HTR-8/SVneo (cell line): ENCODE measurements at regions not wholly inside any gene's neighbourhood (a gene's known extent, or its start where the extent isn't known, plus 50 kb on each side); places are given as distances from the start of the nearest gene placed in this dataset.

ENCODE experiments used
- DNase-seq: peaks from one replicate; pipeline ENCODE4 v3.0.0; 2011; ENCODE audit warnings: low spot score, mixed read lengths; ENCODE audit not compliant: insufficient read length
- FAIRE-seq: peaks from 2 replicates; lab custom pipeline; 2011; peaks lifted over from hg19 to GRCh38; lab: Jason Lieb, UNC

GRCh38 chr10:78535716-78536218 is 502.1 kb downstream of the RPS24 start:
- DNase-seq: no peak
- FAIRE-seq: no peak

GRCh38 chr10:78537018-78537417 is 503.4 kb downstream of the RPS24 start:
- no peak for FAIRE-seq
- DNase-seq: no peak

DNA sequence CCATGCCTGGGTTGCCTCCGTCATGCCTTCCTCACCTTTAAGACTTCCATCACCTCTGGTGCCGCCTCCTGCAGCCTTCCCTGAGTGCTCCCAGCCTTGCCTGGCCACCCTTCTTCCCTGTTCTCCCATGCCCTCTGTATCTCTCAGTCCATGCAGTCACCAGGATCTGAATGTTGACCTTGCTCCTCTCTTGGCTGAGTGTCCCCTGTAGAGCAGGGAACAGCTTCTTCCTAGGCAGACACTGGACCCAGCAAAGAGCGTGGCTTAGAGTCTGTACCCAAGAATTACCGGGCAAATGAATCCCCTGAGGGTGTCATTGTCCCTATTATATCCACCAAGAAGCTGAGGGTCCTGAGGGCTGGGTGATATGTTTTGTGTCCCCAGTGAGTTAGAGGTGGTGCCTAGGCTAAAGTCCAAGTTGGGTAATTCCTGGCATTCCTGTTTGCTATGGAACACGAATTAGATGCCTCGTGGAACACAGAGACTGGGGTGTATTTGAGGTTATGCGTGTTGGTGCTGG is 505.6 kb downstream of the RPS24 start:
- DNase-seq (no peak), FAIRE-seq (no peak)

DNA sequence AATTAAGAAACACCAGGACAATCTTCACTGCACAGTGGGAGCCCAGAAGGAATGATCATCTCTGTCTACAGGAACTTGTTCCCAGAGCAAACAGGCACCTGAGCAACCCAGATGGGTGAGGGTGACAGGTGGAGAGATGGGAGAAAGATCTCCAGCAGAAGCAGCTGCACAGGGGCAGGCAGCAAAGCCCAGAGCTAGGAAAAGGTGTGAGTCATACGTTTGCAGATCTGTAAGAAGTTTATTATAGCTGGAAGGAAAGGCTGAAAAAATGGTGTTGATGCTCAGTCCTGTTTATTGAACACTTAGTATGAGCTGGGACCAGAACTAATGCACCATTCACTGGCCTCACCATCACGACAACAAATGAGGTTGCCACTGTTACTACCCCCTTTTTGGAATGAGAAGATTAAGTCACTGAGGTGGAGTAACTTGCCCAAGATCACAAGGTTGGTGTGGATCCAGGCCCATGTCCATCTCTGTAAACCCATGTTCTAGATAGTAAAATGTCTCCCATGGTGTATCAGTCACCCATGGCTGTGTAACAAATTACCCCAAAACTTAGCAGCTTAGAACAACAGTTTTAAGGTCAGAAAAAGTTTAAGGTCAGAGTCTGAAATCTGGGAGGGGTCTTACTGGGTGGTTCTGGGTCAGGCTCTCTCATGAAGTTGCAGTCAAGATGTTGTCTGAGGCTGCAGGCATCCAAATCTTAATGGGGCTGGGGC is 506.9 kb downstream of the RPS24 start:
- FAIRE-seq (no peak), DNase-seq (no peak)

DNA sequence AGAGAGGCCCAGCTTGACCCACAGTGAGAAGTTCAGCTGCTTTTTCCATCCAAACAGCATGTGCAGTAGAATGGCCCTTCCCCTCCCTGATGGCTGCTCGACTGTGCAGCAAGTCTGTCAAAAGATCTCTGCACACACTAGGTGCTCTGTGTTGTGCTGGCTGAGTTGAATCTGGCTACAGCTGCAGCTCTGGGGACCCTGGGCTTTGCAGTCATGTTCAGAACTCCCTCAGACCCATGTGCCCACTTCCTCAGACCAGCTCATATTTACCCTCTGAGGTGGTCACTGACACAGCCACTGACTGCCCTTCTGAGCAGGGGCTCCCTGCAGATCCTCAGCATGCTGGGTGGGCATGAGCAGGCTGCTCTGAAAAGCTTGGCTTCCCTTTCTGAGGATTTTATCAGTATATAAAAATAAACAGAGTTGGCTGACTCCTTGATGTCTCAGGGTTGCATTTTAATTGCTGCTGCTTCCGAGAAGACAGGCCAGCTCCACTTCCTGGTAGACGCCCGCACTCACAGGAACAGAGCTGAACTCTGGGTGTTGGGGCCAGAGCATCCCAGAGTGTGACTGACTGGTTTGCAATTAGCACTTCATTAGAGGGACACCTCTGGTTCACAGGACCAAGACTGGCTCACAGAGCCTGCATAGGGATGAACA is 507.9 kb downstream of the RPS24 start:
- DNase-seq: no peak
- no peak for FAIRE-seq

DNA sequence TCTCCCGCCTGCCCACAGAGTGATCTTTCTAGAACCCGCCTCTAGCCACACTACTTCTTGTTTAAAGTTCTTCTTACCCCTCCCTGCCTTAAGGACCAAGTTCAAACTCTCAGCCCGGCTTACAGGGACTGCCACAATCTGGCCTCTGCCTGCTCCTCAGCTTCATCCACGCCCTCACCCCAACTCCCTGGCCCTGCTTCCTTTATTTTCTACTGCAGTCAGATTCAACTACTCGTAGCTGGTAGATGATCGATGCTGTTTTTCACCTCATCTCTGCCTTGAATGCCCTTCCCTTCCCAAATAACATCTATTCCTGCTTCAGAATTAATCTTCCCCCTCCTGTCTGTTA is 508.5 kb downstream of the RPS24 start:
- DNase-seq (no peak), FAIRE-seq (no peak)

GRCh38 chr10:78542521-78542920 is 508.9 kb downstream of the RPS24 start:
- no peak for DNase-seq
- FAIRE-seq: no peak

DNA sequence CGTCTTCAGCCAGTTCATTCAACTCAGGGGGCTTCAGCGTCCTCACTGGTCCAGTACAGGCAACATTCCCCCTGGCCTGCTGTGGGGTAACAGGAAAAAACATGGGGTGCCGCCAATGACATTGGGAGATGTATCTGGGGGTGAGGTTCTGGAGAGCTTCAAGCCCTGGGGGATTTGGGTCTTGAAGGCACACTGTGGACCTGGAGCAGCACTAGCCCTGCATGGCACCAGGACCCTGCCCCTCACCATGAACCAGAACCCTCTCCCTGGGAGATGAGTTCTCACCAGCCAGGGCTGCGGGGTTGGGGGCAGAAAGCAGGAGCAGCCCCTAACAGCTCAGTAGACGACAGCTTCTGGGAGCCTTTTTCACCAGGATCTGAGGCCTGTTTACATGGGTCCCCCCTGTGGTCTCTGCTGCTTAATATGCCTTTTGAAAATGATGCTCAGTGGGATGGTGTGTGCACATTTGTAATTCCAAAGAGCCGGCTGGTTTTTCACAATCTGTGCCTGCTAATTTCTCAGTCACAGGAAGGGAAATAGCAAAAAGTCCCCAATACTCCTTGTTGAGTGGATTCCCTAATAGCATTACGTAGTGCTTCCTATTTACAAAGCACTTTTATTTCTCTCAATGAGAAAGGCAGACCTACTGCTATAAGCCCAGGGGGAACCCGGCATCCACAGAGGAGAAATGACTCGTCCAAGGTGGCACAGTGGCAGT is 509.5 kb downstream of the RPS24 start:
- FAIRE-seq: no peak

GRCh38 chr10:78543749-78544362 is 510.2 kb downstream of the RPS24 start:
- DNase-seq (no peak), FAIRE-seq (no peak)

More for the DNA sequence above, 509.5 kb downstream of the RPS24 start:
- no peak for DNase-seq

DNA sequence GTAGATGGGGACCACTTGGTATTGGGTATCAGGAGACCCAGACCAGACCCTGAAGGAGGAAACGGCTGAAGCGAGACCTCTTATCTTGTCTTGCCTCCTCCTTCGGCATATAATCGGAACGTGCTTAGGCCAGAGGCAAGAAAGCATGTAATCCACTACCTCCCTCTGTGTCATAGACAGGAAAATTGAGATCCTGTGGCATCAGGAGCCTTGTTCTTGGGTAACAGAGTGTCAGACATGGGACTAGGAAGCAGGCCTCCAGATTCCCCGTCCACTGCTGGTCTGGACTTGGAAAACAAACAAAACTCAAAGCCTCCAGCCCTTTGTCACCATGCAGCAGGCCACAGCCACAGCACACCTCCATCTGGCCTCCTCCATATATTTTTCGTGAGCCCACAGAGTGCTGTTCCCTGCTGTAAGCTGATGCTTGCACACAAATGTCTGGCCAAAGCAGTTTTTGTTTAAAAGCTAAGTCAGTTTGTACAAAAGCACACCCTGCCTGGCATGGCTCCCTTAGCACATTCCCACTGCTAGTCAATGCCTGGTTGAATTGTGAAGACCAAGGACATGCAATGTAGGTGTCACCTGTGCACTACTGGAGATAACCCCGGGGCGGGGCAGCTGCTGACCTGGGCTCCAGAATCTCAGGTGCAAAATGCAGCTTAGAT is 510.9 kb downstream of the RPS24 start:
- DNase-seq (no peak), FAIRE-seq (no peak)

GRCh38 chr10:78545756-78546155 is 512.1 kb downstream of the RPS24 start:
- FAIRE-seq: no peak

DNA sequence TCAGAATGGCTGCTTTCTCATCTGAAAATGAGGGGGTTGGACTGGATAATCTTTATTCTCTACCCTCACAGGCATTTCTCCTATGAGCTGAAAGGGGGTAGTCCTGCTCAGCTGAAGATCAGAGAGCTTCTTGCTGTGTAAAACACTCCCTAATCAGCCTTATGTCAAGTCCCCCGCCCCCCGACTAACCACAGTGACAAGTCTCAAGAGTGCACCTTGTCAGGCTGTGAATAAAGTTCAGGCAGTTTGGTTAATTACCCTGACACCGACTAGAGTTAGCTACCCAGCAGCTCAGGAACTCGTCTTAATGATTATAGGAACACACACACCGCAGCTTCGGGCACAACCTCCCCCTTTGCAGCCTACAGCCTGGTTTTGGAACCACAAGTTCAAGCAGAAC is 513.7 kb downstream of the RPS24 start:
- FAIRE-seq (no peak), DNase-seq (no peak)

More at GRCh38 chr10:78545756-78546155, 512.1 kb downstream of the RPS24 start:
- no peak for DNase-seq

DNA sequence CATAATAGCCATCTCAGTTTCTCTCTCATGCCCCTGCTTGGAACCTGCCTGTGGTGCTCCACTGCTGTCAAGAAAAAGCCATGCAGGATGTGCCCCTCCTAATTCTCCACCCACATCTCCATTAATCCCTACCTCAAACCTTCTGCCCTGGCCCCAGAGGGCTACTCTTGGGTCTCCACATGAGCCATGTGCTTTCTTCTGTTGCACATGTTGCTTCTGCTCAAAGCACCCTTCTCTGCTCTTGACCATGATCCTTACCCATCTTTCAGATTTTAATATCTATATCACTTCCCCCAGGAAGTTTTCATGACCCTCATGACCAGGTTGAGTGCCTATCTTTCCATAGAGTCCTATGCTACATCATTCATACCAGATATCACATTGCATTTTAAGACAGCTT is 514.2 kb downstream of the RPS24 start:
- FAIRE-seq: no peak
- no peak for DNase-seq

DNA sequence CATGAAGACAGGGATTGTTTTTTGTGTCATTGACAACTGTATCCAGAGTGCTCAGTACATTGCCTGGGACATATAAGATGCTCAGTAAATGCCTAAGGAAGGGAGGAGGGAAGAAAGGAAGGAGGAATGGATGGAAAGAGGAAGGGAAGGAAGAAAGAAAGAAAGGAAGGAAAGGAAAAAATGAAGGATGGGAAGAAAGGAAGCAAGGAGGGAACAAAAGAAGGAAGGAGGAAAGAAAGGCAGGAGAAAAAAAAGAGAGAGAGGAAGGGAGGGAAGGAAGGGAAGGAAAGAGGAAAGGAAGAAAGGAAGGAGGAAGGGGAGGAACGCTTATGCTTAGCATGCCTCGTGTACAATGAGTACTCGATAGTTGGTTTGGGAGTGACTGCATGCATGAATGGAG is 514.7 kb downstream of the RPS24 start:
- DNase-seq: no peak
- no peak for FAIRE-seq

DNA sequence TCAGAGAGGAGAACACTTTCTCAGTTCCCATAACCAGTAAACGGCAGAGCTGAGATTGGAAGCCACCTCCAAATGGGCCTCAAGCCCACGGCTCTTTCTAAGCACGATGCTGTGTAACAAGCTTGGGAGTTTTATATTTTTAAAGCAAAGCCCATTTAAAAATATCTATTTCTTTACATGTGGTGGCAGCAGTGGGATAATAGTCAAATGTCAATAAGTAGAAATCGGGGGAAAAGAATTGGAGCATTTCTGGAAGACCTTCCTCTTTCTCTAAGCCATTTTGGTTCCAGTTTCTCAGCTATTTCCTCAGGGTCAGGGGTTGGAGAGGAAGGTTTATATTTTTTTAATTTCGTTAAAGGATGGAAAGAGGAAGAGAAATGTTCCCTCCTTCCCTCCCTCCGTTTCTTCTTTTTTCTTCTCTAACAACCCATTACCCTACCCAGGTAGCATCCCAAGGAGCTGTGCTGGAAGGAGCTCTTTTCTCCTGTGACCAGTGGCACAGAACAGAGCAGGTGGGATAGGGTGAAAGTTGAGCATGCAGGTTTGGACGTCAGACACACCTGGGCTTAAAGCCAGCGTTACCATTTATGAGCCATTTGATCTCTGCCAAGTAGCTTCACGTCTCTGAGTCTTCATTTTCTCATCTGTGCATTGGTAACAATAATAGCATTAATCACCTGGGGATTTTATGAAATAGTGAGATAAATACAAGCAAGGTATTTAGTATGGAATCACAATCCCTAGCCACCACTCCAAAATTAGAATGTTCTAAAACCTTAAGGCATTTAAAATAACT is 515.7 kb downstream of the RPS24 start:
- FAIRE-seq: no peak
- no peak for DNase-seq

DNA sequence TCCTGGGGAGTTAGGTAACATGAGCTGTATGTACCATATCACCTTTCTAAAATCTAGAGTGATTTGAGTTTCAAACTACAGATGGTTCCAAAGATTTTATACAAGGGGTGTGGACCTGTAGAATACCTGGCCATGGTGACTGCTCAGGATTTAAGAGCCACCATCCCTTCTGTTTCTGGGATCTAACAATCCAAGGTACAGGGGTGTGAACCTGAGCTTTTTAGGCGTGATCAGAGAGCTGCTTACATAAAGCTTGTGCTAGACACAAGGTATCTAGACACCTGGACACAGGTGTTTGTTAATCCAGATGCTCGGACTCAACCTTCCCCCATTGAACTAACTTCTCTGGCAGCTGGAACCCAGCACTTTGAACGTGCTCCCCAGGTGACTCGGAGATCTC is 516.4 kb downstream of the RPS24 start:
- FAIRE-seq: no peak
- DNase-seq: no peak

DNA sequence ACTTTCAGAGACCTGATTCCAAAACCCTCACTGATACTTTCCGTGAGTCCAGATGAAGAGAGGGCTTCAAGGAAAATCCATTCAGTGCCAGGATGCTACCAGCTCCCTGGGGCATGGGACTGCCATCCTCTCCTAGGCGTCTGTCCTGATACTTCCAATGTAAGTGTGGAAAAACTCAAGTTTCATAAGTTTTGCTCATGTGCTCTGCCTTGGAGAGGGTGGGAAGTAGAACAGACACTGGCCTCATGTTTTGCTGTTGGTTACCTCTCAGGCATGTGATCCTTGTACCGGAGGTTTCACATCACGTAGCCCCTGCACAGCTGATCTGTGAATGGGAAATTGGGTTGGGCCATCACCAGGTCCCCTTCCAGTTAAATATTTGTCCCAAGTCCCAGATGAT is 517.1 kb downstream of the RPS24 start:
- DNase-seq: no peak
- FAIRE-seq: no peak

GRCh38 chr10:78551184-78552005 is 517.4 kb upstream of the ZMIZ1 start:
- no peak for DNase-seq
- FAIRE-seq: no peak
